Chondrocyte (in vitro differentiated cells): ENCODE measurements at regions not wholly inside any gene's neighbourhood (a gene's known extent, or its start where the extent isn't known, plus 50 kb on each side); places are given as distances from the start of the nearest gene placed in this dataset.

Experiments
- DNase-seq: peaks from one replicate; pipeline ENCODE4 v3.0.0; 2021; ENCODE audit warnings: mixed read lengths, low spot score
- H3K27ac Mint-ChIP-seq: one replicate; pipeline ENCODE4 v1.8.0; 2021; ENCODE audit warnings: mild to moderate bottlenecking, moderate library complexity, mixed read lengths; ENCODE audit not compliant: unreplicated experiment
- H3K27me3 Mint-ChIP-seq: 2 replicates; pipeline ENCODE4 v1.8.0; 2021; ENCODE audit warnings: low read depth, mixed read lengths
- H3K36me3 Mint-ChIP-seq: 2 replicates; pipeline ENCODE4 v1.8.0; 2021; ENCODE audit warnings: low read depth, mixed read lengths
- H3K4me1 Mint-ChIP-seq: 2 replicates; pipeline ENCODE4 v1.8.0; 2021; ENCODE audit warnings: low read depth, mild to moderate bottlenecking, mixed read lengths
- H3K4me3 Mint-ChIP-seq: one replicate; pipeline ENCODE4 v1.8.0; 2021; ENCODE audit warnings: mild to moderate bottlenecking, moderate library complexity, mixed read lengths; ENCODE audit not compliant: unreplicated experiment
- H3K9me3 Mint-ChIP-seq: 2 replicates; pipeline ENCODE4 v1.8.0; 2021; ENCODE audit warnings: low read depth, mixed read lengths
- TF ChIP-seq, protein P1 (sequence below): fragments of 200-600 bp; sonication (generic); IDR thresholded peaks from 2 replicates; pipeline ENCODE4 v1.5.0; 2021; ENCODE audit warnings: antibody characterized with exemption, mild to moderate bottlenecking, moderate library complexity

GRCh38 chr4:18406264-18406663 lies 384.7 kb upstream of the LCORL start:
- Mint-ChIP-seq H3K4me3 (no peak overlapping the region), H3K27me3 (peaks cover 4% of the 10 kb centered on the region), H3K27ac (no peak overlapping the region), H3K9me3 (no peaks in the 10 kb centered on the region), H3K36me3 (no peaks in the 10 kb centered on the region), H3K4me1 (no peaks in the 10 kb centered on the region)
- TF ChIP-seq, protein P1, sequence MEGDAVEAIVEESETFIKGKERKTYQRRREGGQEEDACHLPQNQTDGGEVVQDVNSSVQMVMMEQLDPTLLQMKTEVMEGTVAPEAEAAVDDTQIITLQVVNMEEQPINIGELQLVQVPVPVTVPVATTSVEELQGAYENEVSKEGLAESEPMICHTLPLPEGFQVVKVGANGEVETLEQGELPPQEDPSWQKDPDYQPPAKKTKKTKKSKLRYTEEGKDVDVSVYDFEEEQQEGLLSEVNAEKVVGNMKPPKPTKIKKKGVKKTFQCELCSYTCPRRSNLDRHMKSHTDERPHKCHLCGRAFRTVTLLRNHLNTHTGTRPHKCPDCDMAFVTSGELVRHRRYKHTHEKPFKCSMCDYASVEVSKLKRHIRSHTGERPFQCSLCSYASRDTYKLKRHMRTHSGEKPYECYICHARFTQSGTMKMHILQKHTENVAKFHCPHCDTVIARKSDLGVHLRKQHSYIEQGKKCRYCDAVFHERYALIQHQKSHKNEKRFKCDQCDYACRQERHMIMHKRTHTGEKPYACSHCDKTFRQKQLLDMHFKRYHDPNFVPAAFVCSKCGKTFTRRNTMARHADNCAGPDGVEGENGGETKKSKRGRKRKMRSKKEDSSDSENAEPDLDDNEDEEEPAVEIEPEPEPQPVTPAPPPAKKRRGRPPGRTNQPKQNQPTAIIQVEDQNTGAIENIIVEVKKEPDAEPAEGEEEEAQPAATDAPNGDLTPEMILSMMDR, result no peak
- no peak for DNase-seq

- Mint-ChIP-seq H3K36me3 (no peaks in the 10 kb centered on the region), H3K27me3 (peaks cover 4% of the 10 kb centered on the region), H3K4me1 (no peaks in the 10 kb centered on the region), H3K27ac (no peak overlapping the region), H3K4me3 (no peak overlapping the region), H3K9me3 (no peaks in the 10 kb centered on the region)
- TF ChIP-seq, protein P1, result no peak
- no peak for DNase-seq
Observed at GRCh38 chr4:18405054-18405453, 383.5 kb upstream of the LCORL start.

DNA sequence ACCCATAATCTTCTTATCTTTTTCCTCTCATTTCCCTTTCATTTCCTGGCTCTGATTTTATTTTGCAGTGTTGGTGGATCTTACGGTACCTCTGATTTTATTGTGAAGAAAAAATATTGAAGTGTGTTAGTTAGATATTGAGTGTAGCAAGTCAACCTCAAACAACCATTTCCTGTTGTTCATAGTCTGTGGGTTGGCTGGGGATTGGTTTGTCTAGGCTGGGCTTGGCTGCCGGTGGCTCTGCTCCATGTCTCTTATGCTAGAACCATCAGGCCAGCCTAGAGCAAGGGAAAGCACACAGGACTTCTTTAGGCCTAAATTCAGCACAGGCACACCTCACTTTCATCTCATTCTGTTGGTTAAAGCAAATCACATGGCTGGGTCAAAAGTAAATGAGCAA lies 383.1 kb upstream of the LCORL start:
- H3K27ac Mint-ChIP-seq, result no peak overlapping the region
- no peaks in the 10 kb centered on the region for H3K36me3 Mint-ChIP-seq
- H3K27me3 Mint-ChIP-seq, result peaks cover 4% of the 10 kb centered on the region
- no peak overlapping the region for H3K4me3 Mint-ChIP-seq
- TF ChIP-seq, protein P1, result no peak
- no peaks in the 10 kb centered on the region for H3K9me3 Mint-ChIP-seq
- no peaks in the 10 kb centered on the region for H3K4me1 Mint-ChIP-seq
- no peak for DNase-seq

- DNase-seq, result no peak
- no peak overlapping the region for H3K4me3 Mint-ChIP-seq
- TF ChIP-seq, protein P1, result no peak
- peaks cover 4% of the 10 kb centered on the region for H3K27me3 Mint-ChIP-seq
- no peak overlapping the region for H3K27ac Mint-ChIP-seq
- H3K36me3 Mint-ChIP-seq, result no peaks in the 10 kb centered on the region
- no peaks in the 10 kb centered on the region for H3K9me3 Mint-ChIP-seq
- no peaks in the 10 kb centered on the region for H3K4me1 Mint-ChIP-seq
Observed at GRCh38 chr4:18403327-18403726, 381.8 kb upstream of the LCORL start.

- no peaks in the 10 kb centered on the region for H3K9me3 Mint-ChIP-seq
- DNase-seq, result no peak
- H3K4me1 Mint-ChIP-seq, result no peaks in the 10 kb centered on the region
- H3K27ac Mint-ChIP-seq, result no peak overlapping the region
- TF ChIP-seq, protein P1, result no peak
- H3K36me3 Mint-ChIP-seq, result no peaks in the 10 kb centered on the region
- peaks cover 4% of the 10 kb centered on the region for H3K27me3 Mint-ChIP-seq
- no peak overlapping the region for H3K4me3 Mint-ChIP-seq
Observed at GRCh38 chr4:18401868-18402267, 380.3 kb upstream of the LCORL start.
